ENCODE measurements at regions not wholly inside any gene's neighbourhood (a gene's known extent, or its start where the extent isn't known, plus 50 kb on each side); places are given as distances from the start of the nearest gene placed in this dataset.

DNA sequence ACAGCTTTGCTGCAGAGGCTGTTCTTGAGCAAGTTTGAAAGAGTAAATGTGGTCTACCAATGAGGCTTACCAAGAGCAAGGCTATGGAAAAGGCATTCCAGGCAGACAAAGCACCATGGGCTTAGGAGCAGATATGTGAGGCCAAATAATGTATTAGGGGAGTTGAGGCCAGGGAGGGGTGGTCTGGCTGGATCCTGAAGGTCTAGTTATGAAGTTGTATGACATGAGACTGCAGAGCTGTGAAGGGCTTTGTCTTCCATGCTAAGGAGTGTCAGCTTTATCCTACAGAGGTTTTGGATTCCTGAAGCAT lies 51.8 kb upstream of the TSPAN2 start:
- no peak for DNase-seq
- no peak overlapping the region for H3K4me3 Mint-ChIP-seq
- H3K27me3 ChIP-seq (replicated peaks in 1 of 2; ENCODE audit: control insufficient read depth in 2 of 2, extremely low read depth in 1 of 2, insufficient read depth in 2 of 2, low read length in 1 of 2), result peaks cover 0 to 11% of the 10 kb centered on the region in 2 experiments
- ChIA-PET POLR2A (no interaction called here), CTCF (interaction anchor here in 1 of 2 donors (0.8 kb wide), 1 partner anchor 455 kb away, joined by 3 read pairs; no protein-coding TSS in a partner anchor)
- no peaks in the 10 kb centered on the region for H3K9me3 ChIP-seq
- no peak overlapping the region for H3K27ac Mint-ChIP-seq
- H3K9me3 Mint-ChIP-seq, result no peaks in the 10 kb centered on the region
- no peak overlapping the region for H3K27ac ChIP-seq (ENCODE audit: low read length)
- no peak for ATAC-seq (replicated peaks in 1 of 4)
- H3K36me3 Mint-ChIP-seq, result no peaks in the 10 kb centered on the region
- H3K36me3 ChIP-seq (ENCODE audit: control insufficient read depth in 2 of 2, extremely low read depth in 1 of 2, insufficient read depth in 1 of 2, low read length in 1 of 2), result no peaks in the 10 kb centered on the region
- peaks cover 36 to 57% of the 10 kb centered on the region in 2 donors for H3K27me3 Mint-ChIP-seq
- no peak overlapping the region for H3K4me3 ChIP-seq (ENCODE audit: control insufficient read depth in 1 of 2, extremely low read depth in 1 of 2, low read length in 1 of 2)
- peaks cover 0 to 2% of the 10 kb centered on the region in 2 experiments for H3K4me1 ChIP-seq (ENCODE audit: control insufficient read depth in 1 of 2, extremely low read depth in 1 of 2, insufficient read depth in 2 of 2, low read length in 2 of 2)
- peaks cover 0 to 5% (median 4%) of the 10 kb centered on the region in 3 donors for H3K4me1 Mint-ChIP-seq

DNA sequence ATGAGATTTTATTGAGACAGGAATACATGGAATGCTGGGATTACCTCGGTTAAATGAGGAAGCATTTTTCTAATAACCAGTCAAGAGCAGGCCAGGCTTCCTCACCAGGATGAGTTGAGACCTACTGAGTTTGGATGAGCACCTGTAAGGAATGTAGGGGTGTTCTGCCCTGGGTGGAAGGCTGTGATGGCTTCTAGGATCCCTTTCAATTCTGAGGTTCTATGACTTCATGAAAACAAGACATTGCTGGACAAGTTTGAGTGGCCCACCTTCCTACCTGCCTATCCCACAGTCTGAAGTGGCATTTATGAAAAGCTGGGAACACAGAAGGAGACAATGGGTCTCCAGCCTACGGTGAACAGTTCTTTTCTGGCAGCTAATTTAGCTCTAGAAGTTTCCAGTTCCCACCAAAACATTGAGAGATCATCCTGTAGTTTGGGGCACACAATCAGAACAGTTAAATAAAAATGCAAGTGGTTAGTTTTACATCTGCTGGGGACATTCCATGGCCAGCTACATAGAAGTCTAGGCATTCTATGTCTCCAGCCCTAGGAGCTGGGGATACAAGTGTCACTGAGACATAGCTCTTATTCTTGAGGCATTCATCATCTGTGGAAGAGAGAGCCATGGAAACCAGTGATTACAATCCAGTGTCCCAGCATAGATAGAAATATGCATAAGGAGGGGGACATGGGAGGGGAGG lies 51.3 kb upstream of the TSPAN2 start:
- ATAC-seq (replicated peaks in 1 of 4) (no peak), DNase-seq (no peak)
- Histone ChIP-seq H3K4me3 (ENCODE audit: control insufficient read depth in 1 of 2, extremely low read depth in 1 of 2, low read length in 1 of 2) (no peak overlapping the region), H3K27ac (ENCODE audit: low read length) (no peak overlapping the region), H3K27me3 (replicated peaks in 1 of 2; ENCODE audit: control insufficient read depth in 2 of 2, extremely low read depth in 1 of 2, insufficient read depth in 2 of 2, low read length in 1 of 2) (peaks cover 0 to 11% of the 10 kb centered on the region in 2 experiments), H3K4me1 (ENCODE audit: control insufficient read depth in 1 of 2, extremely low read depth in 1 of 2, insufficient read depth in 2 of 2, low read length in 2 of 2) (peaks cover 0 to 2% of the 10 kb centered on the region in 2 experiments), H3K9me3 (no peaks in the 10 kb centered on the region), H3K36me3 (ENCODE audit: control insufficient read depth in 2 of 2, extremely low read depth in 1 of 2, insufficient read depth in 1 of 2, low read length in 1 of 2) (no peaks in the 10 kb centered on the region)
- no peak overlapping the region for H3K27ac Mint-ChIP-seq
- POLR2A ChIA-PET, result no interaction called here
- no peak overlapping the region for H3K4me3 Mint-ChIP-seq
- 43% methylated on average over 1 of the region's 2 CpGs for WGBS (ENCODE audit: insufficient coverage)
- peaks cover 0 to 5% (median 4%) of the 10 kb centered on the region in 3 donors for H3K4me1 Mint-ChIP-seq
- CTCF ChIA-PET, result no interaction called here
- H3K36me3 Mint-ChIP-seq, result no peaks in the 10 kb centered on the region
- H3K9me3 Mint-ChIP-seq, result no peaks in the 10 kb centered on the region
- H3K27me3 Mint-ChIP-seq, result peaks cover 31 to 51% of the 10 kb centered on the region in 2 donors

DNA sequence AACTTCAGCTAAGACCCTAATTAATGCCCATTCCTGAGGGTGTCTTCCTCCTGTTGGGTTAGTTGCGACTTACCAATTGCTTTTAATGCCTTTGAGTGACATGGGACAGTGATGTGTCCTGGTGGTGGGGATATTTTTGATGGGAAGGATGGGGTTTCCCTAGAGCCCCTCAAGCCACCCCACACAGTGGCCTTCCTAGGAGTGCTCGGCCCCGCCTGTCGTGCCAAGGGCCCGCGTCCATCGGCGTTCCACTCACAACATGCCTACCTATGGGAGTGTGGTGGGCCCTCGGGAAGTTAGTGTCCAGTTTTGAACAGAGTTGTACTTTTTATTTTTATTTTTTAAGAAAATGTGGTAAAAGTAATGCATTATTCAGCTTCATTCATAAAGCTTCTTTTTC lies 50.1 kb upstream of the TSPAN2 start:
- Mint-ChIP-seq H3K4me3 (peak overlapping the region in 1 of 3 donors; percentile 55), H3K9me3 (no peaks in the 10 kb centered on the region), H3K27ac (no peak overlapping the region), H3K36me3 (no peaks in the 10 kb centered on the region), H3K27me3 (peaks cover 22 to 41% of the 10 kb centered on the region in 2 donors), H3K4me1 (peaks cover 0 to 5% (median 4%) of the 10 kb centered on the region in 3 donors)
- Histone ChIP-seq H3K4me3 (ENCODE audit: control insufficient read depth in 1 of 2, extremely low read depth in 1 of 2, low read length in 1 of 2) (no peak overlapping the region), H3K36me3 (ENCODE audit: control insufficient read depth in 2 of 2, extremely low read depth in 1 of 2, insufficient read depth in 1 of 2, low read length in 1 of 2) (no peaks in the 10 kb centered on the region), H3K4me1 (ENCODE audit: control insufficient read depth in 1 of 2, extremely low read depth in 1 of 2, insufficient read depth in 2 of 2, low read length in 2 of 2) (peaks cover 0 to 2% of the 10 kb centered on the region in 2 experiments), H3K27ac (ENCODE audit: low read length) (no peak overlapping the region), H3K27me3 (replicated peaks in 1 of 2; ENCODE audit: control insufficient read depth in 2 of 2, extremely low read depth in 1 of 2, insufficient read depth in 2 of 2, low read length in 1 of 2) (peaks cover 0 to 14% of the 10 kb centered on the region in 2 experiments), H3K9me3 (no peaks in the 10 kb centered on the region)
- CTCF ChIA-PET, result interaction anchor here (0.5 to 2.7 kb wide), 5 partner anchors 10 to 881 kb away, joined by 4 to 10 read pairs (median 4); no protein-coding TSS in a partner anchor
- ATAC-seq (replicated peaks in 1 of 4) (no peak), DNase-seq (no peak)
- POLR2A ChIA-PET, result no interaction called here
- no CpG with 5 or more reads among the region's 9 CpGs for WGBS (ENCODE audit: insufficient coverage)
